Suprapubic skin (tissue), 4 donors: ENCODE measurements at regions not wholly inside any gene's neighbourhood (a gene's known extent, or its start where the extent isn't known, plus 50 kb on each side); places are given as distances from the start of the nearest gene placed in this dataset.

Experiments used
- DNase-seq, 2 donors: peaks; one replicate each; pipeline ENCODE4 v3.0.0-alpha.2; 2019; ENCODE audit warnings: low spot score in 2 of 2
- H3K27ac ChIP-seq: fragments of 200-600 bp; sonication (generic); one replicate; pipeline ENCODE4 v1.5.1; 2019
- H3K27me3 ChIP-seq: fragments of 200-600 bp; sonication (generic); one replicate; pipeline ENCODE4 v1.5.1; 2019
- H3K36me3 ChIP-seq: fragments of 200-600 bp; sonication (generic); one replicate; pipeline ENCODE4 v1.5.1; 2019
- H3K4me1 ChIP-seq: fragments of 200-600 bp; sonication (generic); one replicate; pipeline ENCODE4 v1.5.1; 2019
- H3K4me3 ChIP-seq: fragments of 200-600 bp; sonication (generic); one replicate; pipeline ENCODE4 v1.5.1; 2019; ENCODE audit warnings: mild to moderate bottlenecking
- H3K9me3 ChIP-seq: fragments of 200-600 bp; sonication (generic); one replicate; pipeline ENCODE4 v1.5.1; 2019
- EP300 ChIP-seq: sonication (generic); formaldehyde crosslinking; IDR thresholded peaks from one replicate; pipeline ENCODE4 v1.6.1; 2017; ENCODE audit warnings: antibody characterized with exemption
- POLR2A ChIP-seq, 2 donors: fragments of 450-650 bp; IDR thresholded peaks; one replicate each; pipeline ENCODE4 v1.6.1; 2017; ENCODE audit warnings: antibody characterized with exemption in 2 of 2, mild to moderate bottlenecking in 2 of 2, moderate library complexity in 2 of 2
- POLR2AphosphoS5 ChIP-seq, 3 donors: sonication (generic); formaldehyde crosslinking; IDR thresholded peaks; one replicate each; pipeline ENCODE4 v1.6.1; 2017; ENCODE audit warnings: antibody characterized with exemption in 3 of 3
- WGBS: methylation state at CpG from one replicate; pipeline ENCODE4 v1.1.5; 2018; 5-methylcytosine and 5-hydroxymethylcytosine counted together
- TF ChIP-seq, protein P1 (sequence below), 2 donors: fragments of 200-600 bp in 1 of 2; fragments of 450-650 bp in 1 of 2; sonication (generic) in 1 of 2; IDR thresholded peaks; one replicate each; pipeline ENCODE4 v1.5.1; 2016 to 2019; ENCODE audit warnings: antibody characterized with exemption in 2 of 2, mild to moderate bottlenecking in 1 of 2, moderate library complexity in 1 of 2

DNA sequence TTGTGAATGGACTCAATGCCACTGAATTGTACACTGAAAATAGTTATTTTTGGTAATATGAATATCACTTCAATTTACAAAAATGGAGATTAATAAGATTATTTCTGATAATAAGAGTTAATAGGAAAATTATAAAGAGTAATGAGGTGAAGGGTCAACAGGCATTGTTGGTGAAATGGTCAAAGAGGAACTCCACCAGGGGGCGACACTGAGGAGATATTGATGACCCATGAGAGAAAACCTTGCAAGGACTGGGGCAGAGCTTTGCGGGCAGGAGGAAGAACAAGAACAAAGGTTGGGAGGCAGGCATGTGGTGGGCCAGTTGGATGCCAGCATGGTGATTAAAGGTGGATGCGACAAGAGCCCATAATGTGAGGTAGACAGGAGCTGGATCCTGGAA is 74.0 kb upstream of the XYLT1 start:
- H3K4me1 ChIP-seq = no peaks in the 10 kb centered on the region
- no peak overlapping the region for H3K27ac ChIP-seq
- H3K9me3 ChIP-seq = no peaks in the 10 kb centered on the region
- TF ChIP-seq POLR2AphosphoS5 (IDR thresholded peaks at IDR 0.05) = no peak
- TF ChIP-seq EP300 = no peak
- TF ChIP-seq, protein P1, sequence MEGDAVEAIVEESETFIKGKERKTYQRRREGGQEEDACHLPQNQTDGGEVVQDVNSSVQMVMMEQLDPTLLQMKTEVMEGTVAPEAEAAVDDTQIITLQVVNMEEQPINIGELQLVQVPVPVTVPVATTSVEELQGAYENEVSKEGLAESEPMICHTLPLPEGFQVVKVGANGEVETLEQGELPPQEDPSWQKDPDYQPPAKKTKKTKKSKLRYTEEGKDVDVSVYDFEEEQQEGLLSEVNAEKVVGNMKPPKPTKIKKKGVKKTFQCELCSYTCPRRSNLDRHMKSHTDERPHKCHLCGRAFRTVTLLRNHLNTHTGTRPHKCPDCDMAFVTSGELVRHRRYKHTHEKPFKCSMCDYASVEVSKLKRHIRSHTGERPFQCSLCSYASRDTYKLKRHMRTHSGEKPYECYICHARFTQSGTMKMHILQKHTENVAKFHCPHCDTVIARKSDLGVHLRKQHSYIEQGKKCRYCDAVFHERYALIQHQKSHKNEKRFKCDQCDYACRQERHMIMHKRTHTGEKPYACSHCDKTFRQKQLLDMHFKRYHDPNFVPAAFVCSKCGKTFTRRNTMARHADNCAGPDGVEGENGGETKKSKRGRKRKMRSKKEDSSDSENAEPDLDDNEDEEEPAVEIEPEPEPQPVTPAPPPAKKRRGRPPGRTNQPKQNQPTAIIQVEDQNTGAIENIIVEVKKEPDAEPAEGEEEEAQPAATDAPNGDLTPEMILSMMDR (IDR thresholded peaks at IDR 0.05) = no peak
- no peak for TF ChIP-seq POLR2A (IDR thresholded peaks at IDR 0.05)
- no peak overlapping the region for H3K4me3 ChIP-seq
- no peaks in the 10 kb centered on the region for H3K36me3 ChIP-seq
- DNase-seq = no peak
- H3K27me3 ChIP-seq = no peaks in the 10 kb centered on the region
- 75% methylated on average over 3 of the region's 3 CpGs for WGBS

DNA sequence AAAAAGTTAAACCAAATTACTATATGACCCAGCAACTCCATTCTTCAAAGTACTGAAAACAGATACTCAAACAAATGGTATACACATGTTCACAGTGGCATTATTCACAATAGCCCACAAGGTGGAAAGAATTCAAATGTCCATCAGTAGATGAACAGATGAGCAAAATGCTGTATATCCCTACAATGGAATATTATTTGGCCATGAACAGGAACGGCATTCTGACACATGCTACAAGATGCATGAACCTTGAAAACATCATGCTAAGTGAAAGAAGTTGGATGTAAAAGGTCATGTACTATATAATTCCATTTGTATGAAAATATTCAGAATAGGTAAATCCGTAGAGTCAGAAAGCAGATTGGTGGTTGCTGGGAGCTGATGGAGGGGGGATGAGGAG is 73.5 kb upstream of the XYLT1 start:
- Histone ChIP-seq H3K9me3 (no peaks in the 10 kb centered on the region), H3K4me1 (no peaks in the 10 kb centered on the region), H3K4me3 (no peak overlapping the region), H3K27me3 (no peaks in the 10 kb centered on the region), H3K27ac (no peak overlapping the region), H3K36me3 (no peaks in the 10 kb centered on the region)
- no peak for TF ChIP-seq EP300
- no peak for TF ChIP-seq POLR2A (IDR thresholded peaks at IDR 0.05)
- no peak for TF ChIP-seq POLR2AphosphoS5 (IDR thresholded peaks at IDR 0.05)
- TF ChIP-seq, protein P1 (IDR thresholded peaks at IDR 0.05) = no peak
- DNase-seq = no peak
- 94% methylated on average over 2 of the region's 2 CpGs for WGBS

DNA sequence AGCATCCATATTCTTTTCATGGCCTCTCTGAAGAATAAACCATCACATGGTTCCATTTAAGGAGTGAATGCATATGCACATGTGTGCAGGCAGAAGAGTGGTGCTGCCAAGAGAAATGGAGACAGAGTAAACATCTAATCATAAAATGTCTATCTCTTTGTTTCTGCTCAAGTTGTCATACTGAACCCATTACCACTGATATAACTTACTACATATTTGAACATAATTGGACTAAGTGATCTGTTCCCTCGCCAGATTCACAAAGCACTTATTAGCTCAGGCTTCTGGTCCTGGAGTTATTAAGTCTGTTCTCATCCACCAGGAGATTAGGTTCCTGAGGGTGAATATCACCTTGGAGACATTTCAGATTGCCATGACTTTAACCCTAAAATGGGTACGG is 72.3 kb upstream of the XYLT1 start:
- H3K9me3 ChIP-seq = no peaks in the 10 kb centered on the region
- DNase-seq = no peak
- H3K27me3 ChIP-seq = no peaks in the 10 kb centered on the region
- H3K27ac ChIP-seq = no peak overlapping the region
- no peaks in the 10 kb centered on the region for H3K4me1 ChIP-seq
- TF ChIP-seq POLR2A (IDR thresholded peaks at IDR 0.05) (no peak), EP300 (no peak), POLR2AphosphoS5 (IDR thresholded peaks at IDR 0.05) (no peak)
- TF ChIP-seq, protein P1 (IDR thresholded peaks at IDR 0.05) = no peak
- no peaks in the 10 kb centered on the region for H3K36me3 ChIP-seq
- 84% methylated on average over 2 of the region's 2 CpGs for WGBS
- H3K4me3 ChIP-seq = no peak overlapping the region

DNA sequence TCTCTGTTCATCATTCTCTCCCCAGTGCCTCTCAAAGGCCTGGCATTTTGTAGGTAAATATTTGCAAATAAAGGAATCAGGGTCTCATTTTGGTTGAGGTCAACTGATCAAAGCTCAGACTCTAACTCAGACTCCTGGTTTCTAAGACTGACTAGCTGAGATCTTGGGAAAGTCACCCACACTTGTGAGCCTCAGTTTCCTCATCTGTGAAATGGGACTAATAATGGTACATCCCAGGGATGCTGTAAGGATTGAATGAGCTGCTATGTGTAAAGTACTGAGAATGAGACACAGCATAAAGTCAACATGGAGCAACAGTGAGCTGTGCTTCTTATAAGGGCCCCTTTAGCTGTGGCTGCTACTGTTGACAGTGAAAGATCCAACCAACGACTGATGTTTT is 70.6 kb upstream of the XYLT1 start:
- DNase-seq = no peak
- Histone ChIP-seq H3K27me3 (no peaks in the 10 kb centered on the region), H3K9me3 (no peaks in the 10 kb centered on the region), H3K36me3 (no peaks in the 10 kb centered on the region), H3K27ac (no peak overlapping the region), H3K4me1 (no peaks in the 10 kb centered on the region), H3K4me3 (no peak overlapping the region)
- no peak for TF ChIP-seq EP300
- TF ChIP-seq, protein P1 (IDR thresholded peaks at IDR 0.05) = no peak
- WGBS = 94% methylated on average over 1 of the region's 1 CpG

DNA sequence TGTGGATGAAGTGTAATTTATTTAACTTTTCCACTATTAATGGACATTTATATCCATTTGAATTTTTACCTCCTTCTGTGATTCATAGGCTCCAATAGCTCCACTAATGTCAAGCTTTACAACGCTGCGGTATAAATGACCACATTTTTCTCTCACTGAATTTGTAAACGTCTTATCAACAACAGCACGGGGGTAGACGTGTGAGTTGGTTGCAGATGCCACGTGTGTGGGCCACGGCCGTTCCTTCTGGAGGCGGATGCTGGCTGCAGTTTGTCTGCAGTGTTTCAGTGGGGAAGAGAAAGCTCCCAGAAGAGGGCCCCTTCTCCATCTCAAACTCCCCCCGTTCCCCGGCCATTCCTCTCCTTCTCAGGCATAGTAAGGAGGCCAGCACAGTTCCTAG is 68.2 kb upstream of the XYLT1 start:
- Histone ChIP-seq H3K9me3 (no peaks in the 10 kb centered on the region), H3K36me3 (no peaks in the 10 kb centered on the region), H3K27ac (no peak overlapping the region), H3K27me3 (no peaks in the 10 kb centered on the region), H3K4me1 (no peaks in the 10 kb centered on the region), H3K4me3 (no peak overlapping the region)
- DNase-seq = no peak
- 80% methylated on average over 11 of the region's 11 CpGs for WGBS
- no peak for TF ChIP-seq EP300
- TF ChIP-seq, protein P1 (IDR thresholded peaks at IDR 0.05) = no peak
- no peak for TF ChIP-seq POLR2AphosphoS5 (IDR thresholded peaks at IDR 0.05)
- TF ChIP-seq POLR2A (IDR thresholded peaks at IDR 0.05) = no peak
